Natural killer cell (primary cell): ENCODE measurements at regions not wholly inside any gene's neighbourhood (a gene's known extent, or its start where the extent isn't known, plus 50 kb on each side); places are given as distances from the start of the nearest gene placed in this dataset.

ENCODE experiments used
- ATAC-seq, 3 donors: fragments of 150-1000 bp in 2 of 3; fragments of 200-7000 bp in 1 of 3; cut with Tn5 transposase; 1 replicate in 1 of 3; 2 replicates in 2 of 3; pipeline ENCODE4 v1.10.0; 2021; ENCODE audit warnings: mild to moderate bottlenecking in 2 of 3, moderate library complexity in 2 of 3
- DNase-seq, 2 donors: peaks; one replicate each; pipeline versions ENCODE4 v3.0.0 to v3.0.0-alpha.2; 2013 to 2021; ENCODE audit warnings: mixed read lengths in 1 of 2
- H3K27ac ChIP-seq: one replicate; pipeline ENCODE4 v1.5.1; 2013; ENCODE audit warnings: mild to moderate bottlenecking, low read length
- H3K27me3 ChIP-seq: one replicate; pipeline ENCODE4 v1.6.1; 2013; ENCODE audit warnings: low read length; ENCODE audit not compliant: control insufficient read depth, insufficient read depth
- H3K36me3 ChIP-seq: one replicate; pipeline ENCODE4 v1.6.1; 2013; ENCODE audit warnings: low read length; ENCODE audit not compliant: control insufficient read depth, insufficient read depth
- H3K4me1 ChIP-seq: one replicate; pipeline ENCODE4 v1.6.1; 2013; ENCODE audit warnings: low read length; ENCODE audit not compliant: control insufficient read depth, insufficient read depth
- H3K4me3 ChIP-seq: one replicate; pipeline ENCODE4 v1.5.1; 2013; ENCODE audit warnings: low read length
- H3K9me3 ChIP-seq: one replicate; pipeline ENCODE4 v1.6.1; 2013; ENCODE audit warnings: low read length; ENCODE audit not compliant: control insufficient read depth, insufficient read depth
- H3K27ac Mint-ChIP-seq, 2 donors: one replicate each; pipeline ENCODE4 v1.8.0; 2022; ENCODE audit warnings: mild to moderate bottlenecking in 2 of 2, mixed read lengths in 2 of 2, moderate library complexity in 1 of 2
- H3K27me3 Mint-ChIP-seq, 2 donors: one replicate each; pipeline ENCODE4 v1.8.0; 2022; ENCODE audit warnings: low read depth in 2 of 2, mixed read lengths in 2 of 2
- H3K36me3 Mint-ChIP-seq: one replicate; pipeline ENCODE4 v1.8.0; 2022; ENCODE audit warnings: mixed read lengths
- H3K4me1 Mint-ChIP-seq, 2 donors: one replicate each; pipeline ENCODE4 v1.8.0; 2022; ENCODE audit warnings: mixed read lengths in 2 of 2
- H3K4me3 Mint-ChIP-seq: one replicate; pipeline ENCODE4 v1.8.0; 2022; ENCODE audit warnings: mild to moderate bottlenecking, moderate library complexity, mixed read lengths
- H3K9me3 Mint-ChIP-seq, 2 donors: one replicate each; pipeline ENCODE4 v1.8.0; 2022; ENCODE audit warnings: mixed read lengths in 2 of 2
- CTCF ChIP-seq: fragments of 200-600 bp; IDR thresholded peaks from one replicate; pipeline ENCODE4 v1.8.0; 2022; ENCODE audit warnings: antibody characterized with exemption
- WGBS: methylation state at CpG from one replicate; pipeline ENCODE4 v1.1.7; 2013; ENCODE audit warnings: missing lambda C conversion rate; ENCODE audit not compliant: insufficient coverage; 5-methylcytosine and 5-hydroxymethylcytosine counted together
- intact Hi-C: fragments of 100-400 bp; cut with micrococcal nuclease; formaldehyde crosslinking; loops from one replicate; pipeline ENCODE4 v1.14.2; 2022

GRCh38 chr21:18636897-18637296 is 233.3 kb upstream of the TMPRSS15 start:
- Mint-ChIP-seq H3K4me1 (no peaks in the 10 kb centered on the region), H3K27ac (no peak overlapping the region), H3K9me3 (peaks cover 3 to 22% of the 10 kb centered on the region in 2 donors), H3K36me3 (no peaks in the 10 kb centered on the region), H3K4me3 (no peak overlapping the region), H3K27me3 (no peaks in the 10 kb centered on the region)
- TF ChIP-seq CTCF = no peak
- 100% methylated on average over 2 of the region's 2 CpGs for WGBS
- ATAC-seq (no peak), DNase-seq (no peak)
- Histone ChIP-seq H3K9me3 (no peaks in the 10 kb centered on the region), H3K27me3 (no peaks in the 10 kb centered on the region), H3K4me1 (no peaks in the 10 kb centered on the region), H3K27ac (no peak overlapping the region), H3K4me3 (no peak overlapping the region), H3K36me3 (no peaks in the 10 kb centered on the region)
- intact Hi-C loops = no loop called here

GRCh38 chr21:18646116-18646515 is 242.5 kb upstream of the TMPRSS15 start:
- no peaks in the 10 kb centered on the region for H3K4me1 Mint-ChIP-seq
- no peak overlapping the region for H3K27ac Mint-ChIP-seq
- Histone ChIP-seq H3K4me3 (no peak overlapping the region), H3K4me1 (no peaks in the 10 kb centered on the region), H3K9me3 (no peaks in the 10 kb centered on the region), H3K27ac (no peak overlapping the region), H3K27me3 (no peaks in the 10 kb centered on the region), H3K36me3 (no peaks in the 10 kb centered on the region)
- no peak for DNase-seq
- H3K27me3 Mint-ChIP-seq = no peaks in the 10 kb centered on the region
- 20% methylated on average over 1 of the region's 1 CpG for WGBS
- intact Hi-C loops = no loop called here
- H3K36me3 Mint-ChIP-seq = no peaks in the 10 kb centered on the region
- TF ChIP-seq CTCF = no peak
- no peak for ATAC-seq
- peaks cover 6 to 13% of the 10 kb centered on the region in 2 donors for H3K9me3 Mint-ChIP-seq
- no peak overlapping the region for H3K4me3 Mint-ChIP-seq

- Mint-ChIP-seq H3K9me3 (peaks cover 6 to 19% of the 10 kb centered on the region in 2 donors), H3K27ac (no peak overlapping the region), H3K4me1 (no peaks in the 10 kb centered on the region), H3K36me3 (no peaks in the 10 kb centered on the region), H3K27me3 (no peaks in the 10 kb centered on the region), H3K4me3 (no peak overlapping the region)
- Histone ChIP-seq H3K27ac (no peak overlapping the region), H3K36me3 (no peaks in the 10 kb centered on the region), H3K4me1 (no peaks in the 10 kb centered on the region), H3K27me3 (no peaks in the 10 kb centered on the region), H3K4me3 (no peak overlapping the region), H3K9me3 (no peaks in the 10 kb centered on the region)
- no peak for DNase-seq
- no peak for TF ChIP-seq CTCF
- WGBS = 29% methylated on average over 1 of the region's 3 CpGs
- intact Hi-C loops = no loop called here
- no peak for ATAC-seq
Measured at GRCh38 chr21:18655931-18656330, 252.3 kb upstream of the TMPRSS15 start.

GRCh38 chr21:18661842-18662241 is 258.3 kb upstream of the TMPRSS15 start:
- Histone ChIP-seq H3K27ac (no peak overlapping the region), H3K4me1 (no peaks in the 10 kb centered on the region), H3K36me3 (no peaks in the 10 kb centered on the region), H3K27me3 (no peaks in the 10 kb centered on the region), H3K9me3 (no peaks in the 10 kb centered on the region), H3K4me3 (no peak overlapping the region)
- peaks cover 18 to 23% of the 10 kb centered on the region in 2 donors for H3K9me3 Mint-ChIP-seq
- DNase-seq = no peak
- 97% methylated on average over 2 of the region's 3 CpGs for WGBS
- no peaks in the 10 kb centered on the region for H3K27me3 Mint-ChIP-seq
- H3K4me1 Mint-ChIP-seq = no peaks in the 10 kb centered on the region
- H3K36me3 Mint-ChIP-seq = peaks cover 16% of the 10 kb centered on the region
- no peak overlapping the region for H3K4me3 Mint-ChIP-seq
- ATAC-seq = no peak
- TF ChIP-seq CTCF = no peak
- intact Hi-C loops = no loop called here
- no peak overlapping the region for H3K27ac Mint-ChIP-seq
